ENCODE measurements at regions not wholly inside any gene's neighbourhood (a gene's known extent, or its start where the extent isn't known, plus 50 kb on each side); places are given as distances from the start of the nearest gene placed in this dataset.

- no peak for DNase-seq
Measured at GRCh38 chr18:26794230-26795101, 71.0 kb downstream of the AQP4 start.

DNA sequence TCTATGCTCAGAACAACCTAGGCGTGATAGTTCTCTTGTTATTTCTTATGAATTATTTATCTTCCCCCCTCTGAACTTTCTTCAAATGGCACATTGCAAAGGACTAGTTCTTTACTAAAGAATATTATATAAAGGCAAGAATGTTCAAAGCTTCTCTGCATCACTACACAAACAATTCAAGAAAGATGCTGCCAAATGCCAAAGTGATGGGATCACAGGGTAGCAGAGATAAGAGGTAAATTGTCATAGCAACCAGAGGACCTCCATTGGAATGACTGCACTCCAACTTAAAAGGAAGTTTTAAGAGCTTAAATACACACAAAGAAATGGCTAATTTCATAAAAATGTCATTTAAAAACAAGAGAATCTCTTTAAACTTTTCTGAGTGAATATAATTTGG lies 72.8 kb downstream of the AQP4 start:
- DNase-seq = no peak

DNA sequence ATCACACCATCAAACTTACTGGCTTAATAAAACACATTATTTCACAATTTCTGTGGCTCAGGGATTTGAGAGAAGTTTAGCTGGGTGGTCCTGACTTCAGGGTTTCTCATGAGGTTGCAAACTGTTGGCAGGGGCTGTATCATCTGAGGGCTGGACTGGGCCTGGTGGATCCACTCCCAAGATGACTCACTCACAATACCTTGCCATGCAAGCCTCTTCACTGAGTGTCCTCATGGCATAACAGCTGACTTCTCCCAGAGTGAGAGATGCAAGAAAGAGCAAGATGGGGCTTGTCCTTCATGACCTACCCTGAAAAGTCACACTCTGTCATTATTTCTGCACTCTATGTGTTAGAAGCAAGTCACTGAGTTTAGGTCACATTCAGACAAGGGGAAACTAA lies 73.8 kb downstream of the AQP4 start:
- DNase-seq = no peak

DNA sequence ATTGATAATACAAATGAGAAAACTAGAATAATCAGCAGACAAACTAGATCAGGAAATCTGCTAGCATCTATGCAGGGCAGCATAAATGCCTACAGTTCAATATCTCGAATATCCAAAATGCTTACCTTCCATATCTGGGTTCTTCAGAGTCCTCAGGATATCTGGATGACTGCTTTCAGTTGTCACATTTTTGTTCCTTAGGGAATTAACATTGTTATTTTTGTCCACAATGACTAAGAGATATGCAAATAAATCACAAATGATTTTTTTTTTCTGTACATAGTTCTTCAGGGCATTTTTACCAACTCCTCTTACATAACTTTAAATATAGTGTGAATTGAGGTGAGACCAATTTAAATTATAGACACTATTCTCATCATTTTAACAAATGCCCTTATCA lies 80.9 kb downstream of the AQP4 start:
- DNase-seq = no peak

DNA sequence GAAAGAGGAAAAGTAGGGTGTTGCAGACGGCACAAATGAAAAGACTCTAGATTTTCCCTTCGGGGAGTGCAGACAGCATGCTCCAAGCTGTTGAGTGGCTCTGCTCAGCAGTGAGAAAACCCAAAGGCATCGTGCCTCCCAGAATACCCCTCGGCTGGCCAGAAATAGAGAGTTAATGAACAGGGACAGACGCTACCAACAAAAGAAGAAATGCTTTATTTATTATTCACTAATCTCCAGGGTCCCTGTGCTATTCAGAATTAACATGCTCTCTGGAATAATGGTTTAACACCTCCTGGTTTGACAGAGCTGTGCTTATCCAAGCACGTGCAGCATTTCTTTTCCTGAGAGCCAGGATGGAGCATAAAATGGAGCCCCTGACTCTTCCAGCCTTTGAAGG lies 82.3 kb downstream of the AQP4 start:
- DNase-seq = no peak

- no peak for DNase-seq
Measured at GRCh38 chr18:26780520-26781325, 84.8 kb downstream of the AQP4 start.

DNA sequence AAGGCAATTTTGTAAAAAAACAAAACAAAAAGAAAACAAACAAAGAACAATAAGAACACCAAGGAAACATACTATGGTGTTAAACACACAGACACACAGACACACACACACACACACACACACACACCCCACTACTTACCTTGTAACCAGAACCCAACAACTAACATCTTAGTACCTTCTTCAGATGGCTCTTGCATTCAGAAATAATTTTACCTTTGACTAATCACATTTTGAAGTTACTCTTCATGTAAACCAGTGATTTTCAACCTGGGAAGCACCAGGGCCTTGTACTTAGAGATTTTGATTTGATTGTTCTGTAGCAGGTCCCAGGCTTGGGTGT lies 87.5 kb downstream of the AQP4 start:
- DNase-seq = no peak

DNA sequence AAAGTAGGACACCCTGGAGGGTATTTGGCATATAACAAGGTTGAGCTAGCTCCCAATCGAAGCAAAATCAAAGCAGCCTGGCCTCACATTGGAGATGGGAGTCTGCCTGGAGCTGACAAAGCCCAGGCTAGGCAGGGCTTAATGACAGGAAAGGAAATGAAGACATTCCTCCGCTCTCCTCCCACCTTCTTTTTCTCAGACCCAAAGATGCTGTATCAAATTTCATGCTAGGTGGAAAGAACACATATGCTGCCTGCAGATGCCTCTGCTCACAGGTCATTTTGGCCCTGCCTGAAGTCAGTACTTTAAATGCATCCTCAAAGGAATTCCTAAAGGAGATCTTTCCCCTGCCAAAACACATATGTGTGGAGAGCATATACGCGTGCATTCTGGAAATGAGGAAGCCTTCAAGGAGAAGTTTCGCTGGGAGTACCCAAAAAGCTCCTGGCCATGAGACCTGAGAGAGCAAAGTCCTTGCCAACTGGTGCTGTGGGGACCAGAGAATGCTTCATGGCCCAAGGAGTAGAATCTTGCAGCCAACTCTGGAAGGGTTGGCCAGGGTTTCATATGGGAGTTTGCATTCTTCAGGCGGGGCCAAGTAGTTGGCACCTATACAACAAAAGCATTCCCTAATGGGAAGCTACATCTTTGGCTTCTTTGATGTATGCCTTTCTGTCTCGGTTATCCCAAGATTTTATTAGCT lies 88.0 kb downstream of the AQP4 start:
- peak in 2 of 3 donors; percentile 13 to 30 for DNase-seq

DNA sequence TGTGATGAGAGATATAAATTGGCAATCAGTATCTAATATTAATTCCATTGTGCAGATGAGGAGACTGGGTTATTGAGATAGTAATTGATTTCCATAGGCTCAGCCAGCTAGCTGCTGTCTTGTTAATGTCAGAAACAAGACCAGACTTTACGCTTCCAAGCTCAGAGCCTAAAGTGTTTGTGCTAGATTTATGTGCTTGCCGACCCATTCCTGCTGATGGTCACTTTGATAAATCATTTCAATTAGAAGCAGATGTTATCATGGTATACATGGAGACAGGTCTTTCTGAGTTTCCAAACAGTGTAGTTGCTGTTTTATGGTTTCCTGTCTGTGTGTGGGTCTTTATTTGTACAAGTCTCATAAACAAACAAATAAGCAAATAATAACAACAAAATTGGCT lies 92.8 kb downstream of the AQP4 start:
- no peak for DNase-seq

DNA sequence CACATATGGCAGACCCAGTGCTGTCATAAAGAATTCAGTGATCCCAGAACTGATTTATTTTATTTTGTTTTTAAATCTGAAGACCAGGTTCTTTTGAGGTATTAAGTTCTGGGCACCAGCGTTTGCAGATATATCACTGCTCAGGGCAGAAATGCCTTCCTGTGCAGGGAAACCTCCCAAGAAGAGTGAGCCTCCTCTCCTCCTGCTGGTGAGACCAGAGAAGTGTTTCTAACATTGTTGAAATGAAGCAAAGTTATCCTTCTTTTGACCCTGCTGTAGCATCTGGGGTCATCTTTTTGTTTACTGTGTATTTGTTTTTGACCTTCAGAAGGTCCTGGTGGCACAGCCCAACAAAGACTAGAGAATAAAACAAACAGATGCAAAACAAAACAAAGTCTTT lies 94.0 kb downstream of the AQP4 start:
- no peak for DNase-seq

DNA sequence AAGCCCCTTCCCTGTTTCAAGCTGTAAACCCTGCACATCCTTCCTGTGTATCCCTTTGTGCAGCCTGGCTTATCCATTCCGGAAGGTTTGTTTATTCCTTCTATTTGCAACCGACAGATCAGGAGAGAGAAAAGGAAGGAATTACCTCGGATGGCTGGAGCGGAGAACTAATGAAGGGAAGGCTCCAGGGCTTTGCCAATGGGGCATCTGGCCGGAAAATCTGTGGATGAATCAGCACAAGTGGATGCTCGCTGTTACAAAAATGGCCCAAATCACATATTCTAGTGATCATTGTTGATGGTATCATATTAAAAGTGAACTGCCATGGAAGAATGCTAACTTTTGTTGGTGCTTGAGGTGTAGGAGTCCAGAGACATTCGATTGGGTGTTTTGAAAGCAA lies 97.1 kb downstream of the AQP4 start:
- DNase-seq = no peak

DNA sequence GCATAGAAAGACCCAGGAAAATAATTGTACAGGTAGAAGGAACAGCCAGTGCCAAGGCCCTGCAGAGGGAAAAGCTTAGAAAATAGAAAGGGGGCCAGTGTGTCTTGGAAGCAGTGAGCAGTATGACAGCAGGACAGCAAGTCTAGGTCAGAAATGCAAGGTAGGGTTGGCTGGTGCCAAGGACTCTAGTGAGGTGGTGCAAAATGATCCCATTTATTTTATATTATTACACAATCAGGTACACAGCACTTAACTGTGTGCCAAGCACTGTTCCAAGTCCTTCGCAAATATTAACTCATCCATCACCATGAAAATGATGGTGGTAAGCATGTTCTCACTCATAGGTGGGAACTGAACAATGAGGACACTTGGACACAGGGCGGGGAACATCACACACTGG lies 100.0 kb downstream of the AQP4 start:
- no peak for DNase-seq

- DNase-seq = no peak
Measured at GRCh38 chr18:26764586-26764985, 100.9 kb downstream of the AQP4 start.

DNA sequence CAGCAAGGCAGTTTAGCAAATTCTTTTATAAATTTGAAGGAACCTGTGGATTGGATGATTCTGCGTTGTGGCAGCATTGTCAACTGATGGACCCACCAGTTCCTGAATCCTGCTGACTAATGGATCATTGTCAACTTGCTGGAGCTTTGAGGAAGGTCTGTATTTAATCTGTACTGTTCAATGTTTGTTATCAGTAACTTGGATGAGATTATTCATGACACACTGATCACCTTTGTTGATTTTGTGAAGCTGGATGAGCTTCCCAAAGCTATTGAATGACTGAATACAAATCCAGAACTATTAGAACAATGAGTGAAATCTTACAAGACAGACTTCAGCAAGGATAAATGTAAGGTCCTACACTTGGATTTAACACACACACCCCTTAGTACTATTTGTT lies 101.3 kb downstream of the AQP4 start:
- DNase-seq = no peak

DNA sequence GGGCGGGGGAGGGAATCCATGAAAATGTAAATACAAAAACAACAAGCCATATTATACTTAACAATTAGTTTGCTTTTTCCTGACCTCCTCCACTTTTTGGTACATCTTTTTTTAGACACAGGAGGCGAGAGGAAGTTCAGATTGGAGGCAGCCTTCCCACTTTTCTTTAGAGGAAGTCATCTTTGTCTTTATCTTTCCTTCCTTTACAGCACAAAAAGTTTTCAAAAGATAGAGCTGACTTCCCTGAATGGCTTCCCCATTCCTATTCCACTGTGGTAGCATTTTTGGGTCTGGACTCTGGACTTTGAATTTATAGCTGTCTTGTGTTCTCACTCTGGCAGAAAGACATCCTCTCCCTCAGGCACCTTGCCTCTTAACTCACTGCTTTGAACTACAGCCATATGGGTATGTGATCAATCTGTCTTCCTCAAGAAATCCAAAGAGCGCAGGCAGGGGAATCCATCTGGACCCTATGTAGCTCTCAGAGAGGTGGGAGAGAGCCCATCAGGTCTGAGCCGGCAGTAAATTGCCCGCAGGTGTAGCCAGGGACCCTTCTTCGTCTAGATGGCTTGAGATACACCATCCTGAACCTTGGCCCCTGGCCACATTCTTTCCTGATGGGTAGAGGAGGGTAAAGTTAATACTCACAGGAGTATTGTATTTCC lies 101.9 kb downstream of the AQP4 start:
- no peak for DNase-seq

GRCh38 chr18:26757263-26758019 lies 108.1 kb downstream of the AQP4 start:
- DNase-seq = no peak

DNA sequence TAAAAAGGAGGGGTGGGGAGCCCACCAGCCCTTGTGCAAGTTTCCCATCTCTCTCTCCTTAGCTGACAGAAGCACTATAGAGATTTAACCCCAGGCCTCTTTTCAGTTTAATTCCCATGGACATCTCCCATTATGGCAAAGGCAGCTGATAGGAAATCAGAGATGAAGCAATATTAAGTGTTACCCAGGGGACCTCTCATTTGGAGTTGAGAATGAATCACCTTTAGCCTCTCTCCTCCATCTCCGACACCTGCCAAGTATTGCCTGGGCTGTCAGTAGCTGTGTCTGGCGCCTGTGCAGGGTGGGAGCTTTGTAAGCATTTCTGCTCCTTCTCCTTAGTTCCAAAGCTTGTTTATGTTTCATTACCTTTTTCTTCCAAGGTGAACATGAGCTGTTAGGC lies 109.0 kb downstream of the AQP4 start:
- no peak for DNase-seq

DNA sequence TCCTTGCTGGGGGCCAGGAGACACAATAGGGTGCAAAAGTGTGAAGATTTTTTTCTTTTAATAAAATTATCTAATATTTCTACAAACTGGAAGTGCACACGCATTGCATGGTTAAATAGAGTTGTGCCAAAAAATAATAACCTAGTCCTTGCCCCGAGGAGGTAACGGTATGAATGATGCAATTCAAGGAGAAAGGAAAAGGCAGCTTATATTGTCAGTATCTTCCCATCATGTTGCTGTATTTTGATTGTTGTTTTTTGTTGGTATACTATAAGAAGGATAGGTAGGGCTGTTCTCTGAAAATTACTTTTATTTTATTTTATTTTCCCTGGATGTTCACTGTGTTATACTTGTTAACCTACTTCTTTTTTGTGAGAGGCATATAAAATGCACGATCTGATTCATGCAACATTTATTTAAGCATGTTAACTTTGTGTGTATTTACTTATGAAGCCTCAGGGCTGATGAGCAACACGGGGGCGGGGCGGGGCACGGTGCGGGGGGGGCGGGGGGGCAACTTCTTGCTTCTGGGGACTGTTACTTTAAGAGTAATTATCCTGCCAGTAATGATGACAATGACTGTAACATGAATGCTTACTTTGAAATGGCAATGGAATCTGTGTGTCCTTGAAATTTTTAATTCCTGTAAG lies 118.6 kb downstream of the AQP4 start:
- no peak for DNase-seq

- no peak for DNase-seq
Measured at GRCh38 chr18:26746398-26746797, 119.1 kb downstream of the AQP4 start.

- DNase-seq = no peak
Measured at GRCh38 chr18:26745288-26746181, 120.0 kb downstream of the AQP4 start.
